HG03175 (cell line): ENCODE measurements at regions not wholly inside any gene's neighbourhood (a gene's known extent, or its start where the extent isn't known, plus 50 kb on each side); places are given as distances from the start of the nearest gene placed in this dataset.
"Not testable (repeated sequence)": the region's sequence is repeated elsewhere in the genome, so short reads cannot be mapped to it uniquely, and the experiment has no call there.

Experiments used
- ATAC-seq: cut with Tn5 transposase; IDR thresholded peaks from one replicate; pipeline ENCODE4 v1.9.1; 2021; ENCODE audit warnings: mild to moderate bottlenecking, moderate library complexity; ENCODE audit not compliant: unreplicated experiment

- ATAC-seq = no peak
Measured at GRCh38 chr7:156397249-156397648, 243.3 kb upstream of the RNF32 start.

- no peak for ATAC-seq
Measured at GRCh38 chr7:156389116-156389692, 251.4 kb upstream of the RNF32 start.

- no peak for ATAC-seq
Measured at GRCh38 chr7:156386097-156386496, 254.5 kb upstream of the RNF32 start.

DNA sequence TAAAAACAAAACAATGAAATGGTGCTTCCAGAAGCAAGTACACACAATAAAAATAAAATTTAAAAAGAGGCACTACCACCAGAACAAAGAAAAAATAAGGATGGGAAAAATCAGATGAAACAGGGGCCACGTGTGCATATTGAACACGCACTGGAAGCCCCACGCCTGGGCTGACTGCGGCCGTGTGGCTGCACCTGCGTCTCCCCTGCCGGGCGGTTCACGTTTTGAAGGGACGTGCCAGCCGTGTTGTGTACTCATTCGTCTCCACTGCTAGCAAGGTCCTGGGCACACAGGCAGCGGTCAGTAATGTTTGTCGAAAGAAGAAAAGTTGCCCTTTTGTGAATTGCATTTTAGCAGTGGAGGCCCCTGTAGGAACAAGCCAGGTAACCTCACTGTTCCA lies 255.9 kb upstream of the RNF32 start:
- no peak for ATAC-seq

GRCh38 chr7:156383526-156383925 lies 257.0 kb upstream of the RNF32 start:
- no peak for ATAC-seq

- ATAC-seq = no peak
Measured at GRCh38 chr7:156380261-156380660, 260.3 kb upstream of the RNF32 start.

DNA sequence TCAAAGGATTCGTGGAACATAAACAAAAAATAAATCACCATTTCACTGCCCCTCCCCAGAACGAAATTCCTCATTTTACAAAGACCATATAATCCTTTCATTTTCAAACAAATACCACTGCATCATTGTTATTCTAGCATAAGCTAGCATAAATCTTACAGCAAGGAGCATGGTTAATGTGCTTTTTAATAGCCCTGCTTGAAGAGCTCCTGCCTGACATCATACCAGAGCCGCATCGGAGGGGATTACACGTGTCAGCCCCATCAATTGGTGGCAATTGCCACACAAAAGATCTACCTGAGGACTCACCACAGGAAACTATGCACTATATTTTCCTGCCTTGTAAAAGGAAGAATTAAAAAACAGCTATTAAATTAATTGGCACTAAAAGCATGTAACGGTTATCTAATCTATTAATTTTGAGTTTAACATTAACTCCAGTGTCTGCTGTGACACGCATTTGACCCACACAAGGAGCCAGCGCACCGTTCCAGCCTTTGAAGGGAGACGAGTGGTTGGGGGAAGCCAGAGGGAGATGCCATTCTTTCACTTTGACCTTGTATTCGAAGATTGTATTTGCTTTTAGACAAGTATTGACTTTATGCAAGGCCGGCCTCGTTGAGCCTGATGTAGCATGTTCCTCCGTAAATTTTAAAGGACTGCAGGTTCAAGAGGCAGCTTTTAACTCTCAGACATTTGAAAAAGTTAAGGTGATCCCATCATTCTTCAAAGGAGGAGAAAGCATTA lies 261.1 kb upstream of the RNF32 start:
- no peak for ATAC-seq

DNA sequence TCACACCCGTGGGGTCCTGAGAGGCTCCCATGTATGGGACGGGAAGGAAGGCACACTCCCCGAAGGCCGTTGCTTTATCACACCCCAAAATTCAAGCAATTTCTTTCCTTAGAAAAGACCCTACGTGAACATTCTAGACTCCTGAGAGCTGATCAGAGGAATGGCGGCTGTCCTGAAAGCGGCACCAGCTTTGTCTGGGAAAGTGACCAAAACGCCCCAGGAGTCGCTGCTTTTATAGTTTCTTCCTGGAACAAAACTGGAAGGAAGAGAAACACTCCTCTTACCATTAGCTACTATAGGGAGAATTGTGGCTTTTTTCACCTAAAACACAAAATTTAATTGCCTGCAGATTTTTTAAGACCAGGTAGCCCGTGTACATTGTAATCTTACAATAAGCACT lies 261.8 kb upstream of the RNF32 start:
- no peak for ATAC-seq

GRCh38 chr7:156376317-156376716 lies 264.3 kb upstream of the RNF32 start:
- ATAC-seq = no peak

GRCh38 chr7:156374335-156374734 lies 266.2 kb upstream of the RNF32 start:
- ATAC-seq = no peak

GRCh38 chr7:156369929-156370328 lies 270.6 kb upstream of the RNF32 start:
- ATAC-seq = not testable (repeated sequence)

DNA sequence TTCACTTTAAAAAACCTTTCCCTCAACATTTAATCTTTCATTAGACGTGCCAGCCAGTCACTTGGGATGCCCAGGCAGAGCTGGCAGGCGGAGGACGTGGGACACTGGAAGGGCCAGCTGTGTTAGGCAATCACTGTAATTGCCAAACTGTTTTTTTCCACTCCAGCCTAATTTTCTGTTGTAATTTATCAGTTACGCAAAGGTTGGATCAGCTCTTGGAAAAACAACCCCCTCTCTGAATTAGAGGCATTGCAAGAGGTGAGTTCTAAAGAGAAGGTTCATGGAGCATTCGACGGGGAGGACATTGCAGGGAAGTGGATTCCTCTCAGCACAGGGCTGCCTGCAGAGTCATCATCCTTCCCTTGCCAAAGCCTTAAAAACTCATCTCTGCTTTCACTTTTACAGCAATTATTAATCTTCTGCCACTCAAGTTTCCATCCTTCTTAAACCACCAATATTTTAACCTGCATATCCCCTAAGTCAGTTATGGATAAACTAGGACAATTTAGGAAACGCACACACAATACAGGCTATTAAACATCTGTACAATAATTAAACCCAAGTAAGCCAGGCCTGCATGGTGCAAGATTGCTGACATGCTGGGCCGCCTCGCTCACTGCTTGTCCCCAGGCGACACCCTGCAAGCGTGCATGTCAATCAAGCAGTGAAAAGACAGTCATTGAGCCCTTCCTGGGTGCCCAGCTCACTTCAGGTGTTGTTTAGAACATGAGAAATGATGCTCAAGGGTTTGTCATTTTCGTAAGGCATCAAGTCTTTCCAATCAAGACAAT lies 272.3 kb upstream of the RNF32 start:
- no peak for ATAC-seq

DNA sequence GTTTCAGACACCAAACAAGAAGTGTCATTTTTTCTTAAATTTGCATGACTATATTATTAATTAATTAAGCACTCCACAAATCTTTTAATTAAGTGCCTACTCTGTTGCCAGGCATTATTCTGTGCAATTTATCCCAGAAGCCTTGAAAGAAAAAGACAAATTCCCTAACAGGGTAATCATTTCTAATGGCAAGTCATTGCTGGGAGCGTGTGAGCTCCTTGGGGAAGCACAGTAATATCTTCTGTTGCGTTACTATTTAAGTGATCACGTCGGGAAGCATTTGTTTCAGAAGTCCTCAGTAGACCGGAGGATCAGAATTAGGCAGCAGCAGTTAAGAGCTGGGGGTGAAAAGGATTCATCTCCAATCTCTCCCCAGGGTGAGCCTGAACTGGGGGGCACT lies 276.8 kb upstream of the RNF32 start:
- no peak for ATAC-seq

GRCh38 chr7:156360835-156361234 lies 279.7 kb upstream of the RNF32 start:
- no peak for ATAC-seq

DNA sequence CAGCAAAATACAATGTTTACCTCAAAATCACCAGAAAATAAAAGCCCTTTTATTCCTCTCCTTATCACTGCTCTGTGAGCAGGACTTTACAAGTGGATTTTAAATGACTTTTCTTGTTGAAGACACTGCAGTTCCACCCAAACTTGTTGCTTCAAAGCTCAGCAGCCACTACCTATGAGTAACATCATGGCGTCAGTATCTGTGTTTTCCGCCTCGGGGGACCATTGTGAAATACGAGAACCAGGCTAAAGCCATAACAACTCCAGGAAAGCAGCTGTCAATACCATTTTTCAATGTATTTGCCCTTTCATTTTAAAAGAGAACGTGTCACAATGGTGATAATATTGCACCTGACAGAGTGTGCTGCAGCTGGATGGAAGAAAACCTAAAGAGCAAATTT lies 284.0 kb upstream of the RNF32 start:
- ATAC-seq = no peak

DNA sequence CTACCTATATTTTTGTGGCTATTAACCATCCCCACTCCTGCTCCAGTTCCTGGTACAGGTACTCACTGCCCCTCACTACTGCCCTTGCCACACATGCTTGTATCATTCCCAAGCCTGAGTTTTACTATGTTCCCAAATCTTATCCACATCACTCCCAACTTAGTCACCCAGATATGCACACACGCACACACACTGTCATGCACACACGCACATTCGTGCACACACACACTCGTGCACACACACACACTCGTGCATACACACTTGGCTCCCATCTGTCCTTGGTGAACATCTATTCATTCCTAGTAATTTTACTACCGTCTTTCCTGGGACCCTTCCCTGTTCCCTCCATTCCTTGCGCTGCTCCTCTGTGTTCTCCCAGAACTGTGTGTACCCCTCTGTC lies 287.2 kb upstream of the RNF32 start:
- ATAC-seq = no peak

DNA sequence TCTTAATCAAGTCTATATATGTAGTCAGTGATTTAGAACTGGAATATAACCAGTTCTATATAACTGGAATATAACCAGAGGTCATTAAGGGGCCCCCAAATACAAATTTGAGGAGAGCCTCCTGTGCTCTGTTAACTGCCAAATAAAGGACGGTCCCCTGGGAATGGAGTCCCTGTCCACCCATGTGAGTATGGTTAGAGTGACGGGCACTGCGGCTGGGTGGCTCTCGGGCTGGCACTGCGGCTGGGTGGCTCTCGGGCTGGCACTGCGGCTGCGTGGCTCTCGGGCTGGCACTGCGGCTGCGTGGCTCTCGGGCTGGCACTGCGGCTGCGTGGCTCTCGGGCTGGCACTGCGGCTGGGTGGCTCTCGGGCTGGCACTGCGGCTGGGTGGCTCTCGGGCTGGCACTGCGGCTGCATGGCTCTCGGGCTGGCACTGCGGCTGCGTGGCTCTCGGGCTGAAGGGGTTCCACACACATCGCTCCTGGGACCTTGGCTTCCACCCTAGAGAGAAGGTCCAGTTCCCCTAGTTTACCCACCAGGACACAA lies 292.8 kb upstream of the RNF32 start:
- not testable (repeated sequence) for ATAC-seq

GRCh38 chr7:156347132-156347531 lies 293.4 kb upstream of the RNF32 start:
- no peak for ATAC-seq

DNA sequence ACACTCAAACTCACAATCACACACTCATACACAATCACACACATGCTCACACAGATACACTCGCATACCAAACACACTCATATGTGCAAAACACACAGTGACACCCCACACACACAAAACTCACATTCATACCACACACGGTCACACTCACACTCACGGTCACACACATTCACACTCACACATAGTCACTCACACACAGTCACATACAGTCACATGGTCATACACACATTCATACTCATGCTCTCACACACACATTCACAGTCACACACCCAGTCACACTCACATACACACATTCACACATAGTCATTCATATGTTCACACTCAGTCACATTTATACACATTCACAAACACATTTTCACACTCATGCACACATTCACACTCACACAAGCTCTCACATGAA lies 296.0 kb upstream of the RNF32 start:
- no peak for ATAC-seq

- no peak for ATAC-seq
Measured at GRCh38 chr7:156334636-156335035, 305.9 kb upstream of the RNF32 start.

DNA sequence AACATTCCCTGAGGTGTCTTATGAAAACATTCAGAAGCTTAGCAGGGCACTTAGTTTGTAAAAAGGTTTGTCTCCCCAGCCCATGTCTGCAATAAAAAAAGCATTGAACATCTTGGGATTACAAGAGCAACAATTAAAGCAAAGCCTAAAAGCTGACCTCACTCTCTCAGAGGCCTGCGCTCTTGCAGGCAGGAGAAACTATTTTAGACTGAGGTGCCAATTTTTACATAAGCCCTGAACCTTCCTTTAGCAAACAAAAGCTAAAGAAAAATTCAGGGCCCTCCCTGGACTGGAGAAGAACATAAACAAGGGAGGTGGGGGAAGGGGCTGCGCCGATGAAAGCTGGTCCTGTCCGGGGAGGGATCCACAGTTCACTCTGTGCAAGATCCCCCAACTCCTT lies 312.7 kb upstream of the RNF32 start:
- no peak for ATAC-seq

DNA sequence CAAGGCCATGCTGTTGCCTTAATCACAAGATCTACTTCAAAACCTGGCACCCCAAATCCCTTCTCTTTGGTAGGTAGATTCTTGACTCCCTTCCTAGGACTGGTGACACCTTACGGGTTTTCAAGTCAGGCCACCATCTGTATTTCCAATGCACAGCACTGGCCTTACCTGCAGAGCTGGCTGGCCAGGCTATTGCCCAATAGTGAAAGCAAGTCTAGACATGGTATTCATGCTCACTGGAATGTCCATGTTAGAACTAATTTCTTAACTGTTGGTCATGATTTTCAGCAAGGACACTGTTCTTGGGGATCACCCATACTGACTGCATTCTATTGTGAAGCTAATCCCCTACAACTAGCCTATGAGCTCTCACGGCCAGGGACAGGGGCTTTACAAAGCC lies 313.1 kb upstream of the RNF32 start:
- no peak for ATAC-seq
